ENCODE measurements at regions not wholly inside any gene's neighbourhood (a gene's known extent, or its start where the extent isn't known, plus 50 kb on each side); places are given as distances from the start of the nearest gene placed in this dataset.

- Mint-ChIP-seq H3K4me1 (peaks cover 3% of the 10 kb centered on the region; the same call in 1 of the 2 replicates), H3K27ac (no peak overlapping the region), H3K36me3 (peaks cover 6% of the 10 kb centered on the region; the same call in 1 of the 2 replicates), H3K4me3 (no peak overlapping the region), H3K27me3 (ENCODE audit: low read depth) (no peaks in the 10 kb centered on the region), H3K9me3 (peaks cover 18% of the 10 kb centered on the region)
- ChIA-PET CTCF (no interaction called here), POLR2A (no interaction called here)
- ATAC-seq (no peak), DNase-seq (ENCODE audit: low spot score) (no peak)
- TF ChIP-seq KAT7 (CRISPR knock-in tag; IDR thresholded peaks at IDR 0.05; ENCODE audit: borderline replicate concordance) (no peak), ZNF416 (CRISPR knock-in tag; IDR thresholded peaks at IDR 0.05) (no peak), PRRX2 (CRISPR knock-in tag; IDR thresholded peaks at IDR 0.05) (no peak), USF1 (CRISPR knock-in tag; IDR thresholded peaks at IDR 0.05) (no peak), EMX1 (CRISPR knock-in tag; IDR thresholded peaks at IDR 0.05) (no peak), ZNF219 (CRISPR knock-in tag; IDR thresholded peaks at IDR 0.05; ENCODE audit: borderline replicate concordance) (no peak), NR2C2 (CRISPR knock-in tag; IDR thresholded peaks at IDR 0.05) (no peak), ELF4 (CRISPR knock-in tag; IDR thresholded peaks at IDR 0.05; ENCODE audit: low read depth) (no peak), FOXJ3 (CRISPR knock-in tag; IDR thresholded peaks at IDR 0.05; ENCODE audit: borderline replicate concordance) (no peak), MAX (CRISPR knock-in tag; IDR thresholded peaks at IDR 0.05) (no peak), ZNF138 (CRISPR knock-in tag; conservative IDR thresholded peaks at IDR 0.05) (no peak), ERG (CRISPR knock-in tag; IDR thresholded peaks at IDR 0.05) (no peak), SP1 (CRISPR knock-in tag; conservative IDR thresholded peaks at IDR 0.05) (no peak), JAZF1 (CRISPR knock-in tag; IDR thresholded peaks at IDR 0.05) (no peak)
- TF ChIP-seq, protein P1, sequence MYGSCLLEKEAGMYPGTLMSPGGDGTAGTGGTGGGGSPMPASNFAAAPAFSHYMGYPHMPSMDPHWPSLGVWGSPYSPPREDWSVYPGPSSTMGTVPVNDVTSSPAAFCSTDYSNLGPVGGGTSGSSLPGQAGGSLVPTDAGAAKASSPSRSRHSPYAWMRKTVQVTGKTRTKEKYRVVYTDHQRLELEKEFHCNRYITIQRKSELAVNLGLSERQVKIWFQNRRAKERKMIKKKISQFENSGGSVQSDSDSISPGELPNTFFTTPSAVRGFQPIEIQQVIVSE (CRISPR knock-in tag; IDR thresholded peaks at IDR 0.05; ENCODE audit: borderline replicate concordance): no peak
- TF ChIP-seq, protein P2, sequence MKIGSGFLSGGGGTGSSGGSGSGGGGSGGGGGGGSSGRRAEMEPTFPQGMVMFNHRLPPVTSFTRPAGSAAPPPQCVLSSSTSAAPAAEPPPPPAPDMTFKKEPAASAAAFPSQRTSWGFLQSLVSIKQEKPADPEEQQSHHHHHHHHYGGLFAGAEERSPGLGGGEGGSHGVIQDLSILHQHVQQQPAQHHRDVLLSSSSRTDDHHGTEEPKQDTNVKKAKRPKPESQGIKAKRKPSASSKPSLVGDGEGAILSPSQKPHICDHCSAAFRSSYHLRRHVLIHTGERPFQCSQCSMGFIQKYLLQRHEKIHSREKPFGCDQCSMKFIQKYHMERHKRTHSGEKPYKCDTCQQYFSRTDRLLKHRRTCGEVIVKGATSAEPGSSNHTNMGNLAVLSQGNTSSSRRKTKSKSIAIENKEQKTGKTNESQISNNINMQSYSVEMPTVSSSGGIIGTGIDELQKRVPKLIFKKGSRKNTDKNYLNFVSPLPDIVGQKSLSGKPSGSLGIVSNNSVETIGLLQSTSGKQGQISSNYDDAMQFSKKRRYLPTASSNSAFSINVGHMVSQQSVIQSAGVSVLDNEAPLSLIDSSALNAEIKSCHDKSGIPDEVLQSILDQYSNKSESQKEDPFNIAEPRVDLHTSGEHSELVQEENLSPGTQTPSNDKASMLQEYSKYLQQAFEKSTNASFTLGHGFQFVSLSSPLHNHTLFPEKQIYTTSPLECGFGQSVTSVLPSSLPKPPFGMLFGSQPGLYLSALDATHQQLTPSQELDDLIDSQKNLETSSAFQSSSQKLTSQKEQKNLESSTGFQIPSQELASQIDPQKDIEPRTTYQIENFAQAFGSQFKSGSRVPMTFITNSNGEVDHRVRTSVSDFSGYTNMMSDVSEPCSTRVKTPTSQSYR (CRISPR knock-in tag; IDR thresholded peaks at IDR 0.05): no peak
Measured at GRCh38 chr2:123362671-123363440, 662.2 kb upstream of the CNTNAP5 start.

- ChIA-PET POLR2A (no interaction called here), CTCF (no interaction called here)
- TF ChIP-seq ATF1 (CRISPR knock-in tag; IDR thresholded peaks at IDR 0.05) (no peak), ZNF671 (CRISPR knock-in tag; IDR thresholded peaks at IDR 0.05) (no peak), FOXP1 (CRISPR knock-in tag; IDR thresholded peaks at IDR 0.05; ENCODE audit: borderline replicate concordance) (no peak)
- TF ChIP-seq, protein P3, sequence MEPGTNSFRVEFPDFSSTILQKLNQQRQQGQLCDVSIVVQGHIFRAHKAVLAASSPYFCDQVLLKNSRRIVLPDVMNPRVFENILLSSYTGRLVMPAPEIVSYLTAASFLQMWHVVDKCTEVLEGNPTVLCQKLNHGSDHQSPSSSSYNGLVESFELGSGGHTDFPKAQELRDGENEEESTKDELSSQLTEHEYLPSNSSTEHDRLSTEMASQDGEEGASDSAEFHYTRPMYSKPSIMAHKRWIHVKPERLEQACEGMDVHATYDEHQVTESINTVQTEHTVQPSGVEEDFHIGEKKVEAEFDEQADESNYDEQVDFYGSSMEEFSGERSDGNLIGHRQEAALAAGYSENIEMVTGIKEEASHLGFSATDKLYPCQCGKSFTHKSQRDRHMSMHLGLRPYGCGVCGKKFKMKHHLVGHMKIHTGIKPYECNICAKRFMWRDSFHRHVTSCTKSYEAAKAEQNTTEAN (CRISPR knock-in tag; IDR thresholded peaks at IDR 0.05): no peak
- ATAC-seq (no peak), DNase-seq (ENCODE audit: low spot score) (no peak)
- H3K4me3 Mint-ChIP-seq: no peak overlapping the region
- H3K36me3 Mint-ChIP-seq: peaks cover 6% of the 10 kb centered on the region; the same call in 1 of the 2 replicates
- peaks cover 20% of the 10 kb centered on the region for H3K9me3 Mint-ChIP-seq
- peaks cover 3% of the 10 kb centered on the region; the same call in 1 of the 2 replicates for H3K4me1 Mint-ChIP-seq
- H3K27ac Mint-ChIP-seq: no peak overlapping the region
- H3K27me3 Mint-ChIP-seq (ENCODE audit: low read depth): no peaks in the 10 kb centered on the region
Measured at GRCh38 chr2:123363826-123364225, 661.3 kb upstream of the CNTNAP5 start.

Data from WTC11 (cell line).